ENCODE measurements at regions not wholly inside any gene's neighbourhood (a gene's known extent, or its start where the extent isn't known, plus 50 kb on each side); places are given as distances from the start of the nearest gene placed in this dataset.

- 13 to 53% methylated on average over 5 of the region's 5 CpGs for WGBS, 2 donors
- Histone ChIP-seq H3K27ac (no peak overlapping the region), H3K27me3 (no peaks in the 10 kb centered on the region), H3K4me3 (no peak overlapping the region), H3K36me3 (no peaks in the 10 kb centered on the region), H3K9me3 (peaks cover 0 to 4% (median 0%) of the 10 kb centered on the region in 4 donors), H3K4me1 (no peaks in the 10 kb centered on the region)
- TF ChIP-seq POLR2A (IDR thresholded peaks at IDR 0.05) (no peak), POLR2AphosphoS5 (IDR thresholded peaks at IDR 0.05) (no peak), CTCF (IDR thresholded peaks at IDR 0.05) (no peak), EP300 (IDR thresholded peaks at IDR 0.05) (no peak)
- intact Hi-C loops (cut with DNase I): no loop called here
- no peak for DNase-seq
These were observed 729.4 kb upstream of the SGCG start for GRCh38 chr13:22451327-22451741.

GRCh38 chr13:22454586-22454985 lies 726.2 kb upstream of the SGCG start:
- no peaks in the 10 kb centered on the region for H3K36me3 ChIP-seq
- TF ChIP-seq CTCF (IDR thresholded peaks at IDR 0.05) (no peak), EP300 (IDR thresholded peaks at IDR 0.05) (no peak), POLR2AphosphoS5 (IDR thresholded peaks at IDR 0.05) (no peak), POLR2A (IDR thresholded peaks at IDR 0.05) (no peak)
- H3K27ac ChIP-seq: no peak overlapping the region
- no peak for DNase-seq
- no peaks in the 10 kb centered on the region for H3K27me3 ChIP-seq
- peaks cover 0 to 4% (median 0%) of the 10 kb centered on the region in 4 donors for H3K9me3 ChIP-seq
- intact Hi-C loops (cut with DNase I): no loop called here
- WGBS, 2 donors: 67 to 84% methylated on average over 3 of the region's 3 CpGs
- no peak overlapping the region for H3K4me3 ChIP-seq
- no peaks in the 10 kb centered on the region for H3K4me1 ChIP-seq

- intact Hi-C loops (cut with DNase I): no loop called here
- Histone ChIP-seq H3K9me3 (peaks cover 0 to 4% (median 0%) of the 10 kb centered on the region in 4 donors), H3K4me1 (no peaks in the 10 kb centered on the region), H3K27me3 (no peaks in the 10 kb centered on the region), H3K27ac (no peak overlapping the region), H3K4me3 (no peak overlapping the region), H3K36me3 (no peaks in the 10 kb centered on the region)
- no peak for DNase-seq
- no peak for TF ChIP-seq CTCF (IDR thresholded peaks at IDR 0.05)
- TF ChIP-seq POLR2AphosphoS5 (IDR thresholded peaks at IDR 0.05): no peak
- no peak for TF ChIP-seq EP300 (IDR thresholded peaks at IDR 0.05)
- no peak for TF ChIP-seq POLR2A (IDR thresholded peaks at IDR 0.05)
- 89 to 90% methylated on average over 2 of the region's 2 CpGs for WGBS, 2 donors
These were observed 725.7 kb upstream of the SGCG start for GRCh38 chr13:22455036-22455435.

GRCh38 chr13:22461854-22462490 lies 718.8 kb upstream of the SGCG start:
- no peak for TF ChIP-seq CTCF (IDR thresholded peaks at IDR 0.05)
- no peak for TF ChIP-seq POLR2AphosphoS5 (IDR thresholded peaks at IDR 0.05)
- no peak for TF ChIP-seq EP300 (IDR thresholded peaks at IDR 0.05)
- TF ChIP-seq POLR2A (IDR thresholded peaks at IDR 0.05): no peak
- Histone ChIP-seq H3K27me3 (no peaks in the 10 kb centered on the region), H3K4me3 (no peak overlapping the region), H3K36me3 (no peaks in the 10 kb centered on the region), H3K4me1 (peaks cover 0 to 9% (median 0%) of the 10 kb centered on the region in 4 donors), H3K27ac (peak overlapping the region in 1 of 4 donors; percentile 1), H3K9me3 (no peaks in the 10 kb centered on the region)
- DNase-seq: no peak
- intact Hi-C loops (cut with DNase I): no loop called here
- 72 to 73% methylated on average over 10 of the region's 10 CpGs for WGBS, 2 donors

GRCh38 chr13:22463089-22463488 lies 717.7 kb upstream of the SGCG start:
- Histone ChIP-seq H3K36me3 (no peaks in the 10 kb centered on the region), H3K9me3 (no peaks in the 10 kb centered on the region), H3K4me3 (no peak overlapping the region), H3K27ac (no peak overlapping the region), H3K27me3 (no peaks in the 10 kb centered on the region), H3K4me1 (peaks cover 0 to 9% (median 0%) of the 10 kb centered on the region in 4 donors)
- intact Hi-C loops (cut with DNase I): no loop called here
- no peak for DNase-seq
- TF ChIP-seq CTCF (IDR thresholded peaks at IDR 0.05): no peak
- no peak for TF ChIP-seq POLR2A (IDR thresholded peaks at IDR 0.05)
- no peak for TF ChIP-seq POLR2AphosphoS5 (IDR thresholded peaks at IDR 0.05)
- no peak for TF ChIP-seq EP300 (IDR thresholded peaks at IDR 0.05)
- 52 to 54% methylated on average over 2 of the region's 2 CpGs for WGBS, 2 donors
